GM23248 (cell line): ENCODE measurements at regions not wholly inside any gene's neighbourhood (a gene's known extent, or its start where the extent isn't known, plus 50 kb on each side); places are given as distances from the start of the nearest gene placed in this dataset.
A peak's percentile ranks its signal among the peaks of the same experiment; 100 is the strongest.

ENCODE experiments used
- DNase-seq: peaks from one replicate; pipeline ENCODE4 v3.0.0-alpha.2; 2015
- H2AFZ ChIP-seq: fragments of 200-600 bp; sonication (generic); 2 replicates; pipeline ENCODE4 v1.6.1; 2016; ENCODE audit warnings: antibody characterized with exemption
- H3F3A ChIP-seq: fragments of 200-600 bp; sonication (generic); 2 replicates; pipeline ENCODE4 v1.6.1; 2016; ENCODE audit warnings: mild to moderate bottlenecking, antibody characterized with exemption, mixed run types; ENCODE audit not compliant: insufficient read depth
- H3K27ac ChIP-seq: fragments of 200-600 bp; sonication (generic); 2 replicates; pipeline ENCODE4 v1.5.1; 2016; ENCODE audit warnings: mild to moderate bottlenecking
- H3K27me3 ChIP-seq: fragments of 200-600 bp; sonication (generic); replicated peaks from 2 replicates; pipeline ENCODE4 v1.6.1; 2016; ENCODE audit warnings: mild to moderate bottlenecking; ENCODE audit not compliant: insufficient read depth
- H3K36me3 ChIP-seq: fragments of 200-600 bp; sonication (generic); 2 replicates; pipeline ENCODE4 v1.6.1; 2016; ENCODE audit warnings: low read depth, mild to moderate bottlenecking
- H3K4me1 ChIP-seq: fragments of 200-600 bp; sonication (generic); 2 replicates; pipeline ENCODE4 v1.6.1; 2016; ENCODE audit warnings: mild to moderate bottlenecking; ENCODE audit not compliant: insufficient read depth
- H3K4me2 ChIP-seq: fragments of 200-600 bp; sonication (generic); one replicate; pipeline ENCODE4 v1.6.1; 2016; ENCODE audit warnings: mild to moderate bottlenecking; ENCODE audit not compliant: unreplicated experiment
- H3K4me3 ChIP-seq: fragments of 200-600 bp; sonication (generic); 2 replicates; pipeline ENCODE4 v1.5.1; 2016; ENCODE audit warnings: mild to moderate bottlenecking
- H3K79me2 ChIP-seq: fragments of 200-600 bp; sonication (generic); 2 replicates; pipeline ENCODE4 v1.6.1; 2016; ENCODE audit warnings: mild to moderate bottlenecking; ENCODE audit not compliant: insufficient read depth
- H3K9ac ChIP-seq: fragments of 200-600 bp; sonication (generic); 2 replicates; pipeline ENCODE4 v1.6.1; 2016; ENCODE audit warnings: mild to moderate bottlenecking
- H3K9me2 ChIP-seq: fragments of 200-600 bp; sonication (generic); 2 replicates; pipeline ENCODE4 v1.6.1; 2016; ENCODE audit warnings: mixed run types, mild to moderate bottlenecking, moderate library complexity; ENCODE audit not compliant: insufficient read depth
- H3K9me3 ChIP-seq: fragments of 200-600 bp; sonication (generic); one replicate; pipeline ENCODE4 v1.6.1; 2017; ENCODE audit warnings: low read depth
- H4K20me1 ChIP-seq: fragments of 200-600 bp; sonication (generic); 2 replicates; pipeline ENCODE4 v1.6.0; 2016; ENCODE audit not compliant: insufficient read depth
- EZH2 ChIP-seq: fragments of 200-600 bp; sonication (generic); IDR thresholded peaks from 2 replicates; pipeline ENCODE4 v1.6.1; 2018; ENCODE audit warnings: antibody characterized with exemption, mild to moderate bottlenecking; ENCODE audit not compliant: insufficient read depth, poor library complexity, severe bottlenecking
- EZH2phosphoT487 ChIP-seq: fragments of 200-600 bp; sonication (generic); IDR thresholded peaks from 2 replicates; pipeline ENCODE4 v1.6.1; 2018; ENCODE audit warnings: antibody characterized with exemption, moderate library complexity, mild to moderate bottlenecking, low read depth; ENCODE audit not compliant: insufficient read depth
- WGBS, 2 experiments: methylation state at CpG; one replicate each; pipeline ENCODE4 v1.1.6; 2015 to 2017; ENCODE audit warnings: low lambda C conversion rate in 2 of 2, low coverage in 1 of 2; ENCODE audit errors: missing lambda C conversion rate in 2 of 2; 5-methylcytosine and 5-hydroxymethylcytosine counted together
- in situ Hi-C: fragments of 300-500 bp; cut with MboI; formaldehyde crosslinking; loops from 2 replicates; pipeline ENCODE4 v1.15.0; 2020

- Histone ChIP-seq H3K9me2 (no peaks in the 10 kb centered on the region), H3K9me3 (no peaks in the 10 kb centered on the region), H3K4me2 (no peak overlapping the region), H3K27me3 (peaks cover 32% of the 10 kb centered on the region), H3K4me3 (no peak overlapping the region), H3F3A (no peaks in the 10 kb centered on the region), H3K9ac (no peak overlapping the region), H4K20me1 (no peaks in the 10 kb centered on the region), H3K4me1 (no peaks in the 10 kb centered on the region), H3K36me3 (no peaks in the 10 kb centered on the region), H2AFZ (no peak overlapping the region), H3K27ac (no peak overlapping the region), H3K79me2 (no peaks in the 10 kb centered on the region)
- peak; percentile 62 for DNase-seq
- TF ChIP-seq EZH2phosphoT487 (no peak), EZH2 (no peak)
- 0% methylated on average over 1 of the region's 1 CpG for WGBS, 2 experiments
- in situ Hi-C loops: no loop called here
Measured at GRCh38 chr14:34258318-34258717, 203.7 kb downstream of the SPTSSA start.

GRCh38 chr14:34257505-34257904, 204.5 kb downstream of the SPTSSA start:
- DNase-seq: no peak
- 27 to 32% methylated on average over 4 of the region's 4 CpGs for WGBS, 2 experiments
- Histone ChIP-seq H3K4me2 (no peak overlapping the region), H3K4me3 (no peak overlapping the region), H3K27ac (no peak overlapping the region), H2AFZ (no peak overlapping the region), H3K4me1 (no peaks in the 10 kb centered on the region), H3K27me3 (peaks cover 33% of the 10 kb centered on the region), H3K79me2 (no peaks in the 10 kb centered on the region), H3K36me3 (no peaks in the 10 kb centered on the region), H4K20me1 (no peaks in the 10 kb centered on the region), H3K9me3 (no peaks in the 10 kb centered on the region), H3K9me2 (no peaks in the 10 kb centered on the region), H3F3A (no peaks in the 10 kb centered on the region), H3K9ac (no peak overlapping the region)
- in situ Hi-C loops: no loop called here
- TF ChIP-seq EZH2: no peak
- no peak for TF ChIP-seq EZH2phosphoT487

- peaks cover 33% of the 10 kb centered on the region for H3K27me3 ChIP-seq
- 80 to 84% methylated on average over 1 of the region's 1 CpG for WGBS, 2 experiments
- no peak overlapping the region for H3K4me2 ChIP-seq
- H3K9me3 ChIP-seq: no peaks in the 10 kb centered on the region
- H4K20me1 ChIP-seq: no peaks in the 10 kb centered on the region
- in situ Hi-C loops: no loop called here
- TF ChIP-seq EZH2: no peak
- TF ChIP-seq EZH2phosphoT487: no peak
- H3K79me2 ChIP-seq: no peaks in the 10 kb centered on the region
- H3K4me1 ChIP-seq: no peaks in the 10 kb centered on the region
- no peak overlapping the region for H3K27ac ChIP-seq
- no peaks in the 10 kb centered on the region for H3K36me3 ChIP-seq
- no peaks in the 10 kb centered on the region for H3K9me2 ChIP-seq
- no peak overlapping the region for H2AFZ ChIP-seq
- no peak overlapping the region for H3K4me3 ChIP-seq
- H3F3A ChIP-seq: no peaks in the 10 kb centered on the region
- no peak overlapping the region for H3K9ac ChIP-seq
- DNase-seq: no peak
Measured at GRCh38 chr14:34256223-34256622, 205.8 kb downstream of the SPTSSA start.

GRCh38 chr14:34254571-34254970, 207.5 kb downstream of the SPTSSA start:
- WGBS, 2 experiments: 53 to 57% methylated on average over 5 of the region's 5 CpGs
- Histone ChIP-seq H3K4me1 (no peaks in the 10 kb centered on the region), H3F3A (no peaks in the 10 kb centered on the region), H3K4me2 (no peak overlapping the region), H3K9me2 (no peaks in the 10 kb centered on the region), H3K9ac (no peak overlapping the region), H4K20me1 (no peaks in the 10 kb centered on the region), H3K4me3 (no peak overlapping the region), H2AFZ (no peak overlapping the region), H3K27ac (no peak overlapping the region), H3K36me3 (no peaks in the 10 kb centered on the region), H3K9me3 (no peaks in the 10 kb centered on the region), H3K79me2 (no peaks in the 10 kb centered on the region), H3K27me3 (peaks cover 25% of the 10 kb centered on the region)
- in situ Hi-C loops: no loop called here
- TF ChIP-seq EZH2phosphoT487 (no peak), EZH2 (no peak)
- no peak for DNase-seq

- H3K27ac ChIP-seq: no peak overlapping the region
- H3K27me3 ChIP-seq: peaks cover 25% of the 10 kb centered on the region
- TF ChIP-seq EZH2phosphoT487: no peak
- no peak for TF ChIP-seq EZH2
- H3K9me3 ChIP-seq: no peaks in the 10 kb centered on the region
- H3K4me1 ChIP-seq: no peaks in the 10 kb centered on the region
- H3K9me2 ChIP-seq: no peaks in the 10 kb centered on the region
- no peak overlapping the region for H3K9ac ChIP-seq
- in situ Hi-C loops: no loop called here
- H3K4me3 ChIP-seq: no peak overlapping the region
- H3K4me2 ChIP-seq: no peak overlapping the region
- no peaks in the 10 kb centered on the region for H4K20me1 ChIP-seq
- no peak overlapping the region for H2AFZ ChIP-seq
- 72 to 75% methylated on average over 1 of the region's 1 CpG for WGBS, 2 experiments
- DNase-seq: no peak
- no peaks in the 10 kb centered on the region for H3F3A ChIP-seq
- no peaks in the 10 kb centered on the region for H3K79me2 ChIP-seq
- no peaks in the 10 kb centered on the region for H3K36me3 ChIP-seq
Measured at GRCh38 chr14:34254031-34254430, 208.0 kb downstream of the SPTSSA start.
